Endothelial cell of umbilical vein (primary cell): ENCODE measurements at regions not wholly inside any gene's neighbourhood (a gene's known extent, or its start where the extent isn't known, plus 50 kb on each side); places are given as distances from the start of the nearest gene placed in this dataset.

ENCODE experiments used
- BruUV-seq: library from RNA; stranded (reverse); fragments of 400-500 nt; replicated peaks from 2 replicates; lab custom pipeline; 2021; lab: Mats Ljungman, UMichigan
- CTCF ChIA-PET: fragments of 300-600, 350-600 bp; sonication (Branson Sonifier 250); formaldehyde crosslinking; loops from one replicate; lab custom pipeline; 2021; ENCODE audit warnings: antibody characterized with exemption, inconsistent platforms; lab: Charles Lee
- POLR2A ChIA-PET: fragments of 300-600, 350-600 bp; sonication (Branson Sonifier 250); formaldehyde crosslinking; loops from one replicate; lab custom pipeline; 2021; ENCODE audit warnings: antibody characterized with exemption, inconsistent platforms; lab: Charles Lee
- DNase-seq: peaks from one replicate; pipeline ENCODE4 v3.0.0-alpha.2; 2011; ENCODE audit warnings: low read depth, low spot score
- FAIRE-seq: peaks from 2 replicates; lab custom pipeline; 2011; peaks lifted over from hg19 to GRCh38; lab: Jason Lieb, UNC
- H2AFZ ChIP-seq: 2 replicates; pipeline ENCODE4 v1.6.0; 2012; ENCODE audit warnings: low read depth, low read length, control low read depth, inconsistent platforms
- H3K27ac ChIP-seq: 2 replicates; pipeline ENCODE4 v1.5.1; 2011; ENCODE audit warnings: low read depth, mild to moderate bottlenecking, control low read depth, low read length, moderate library complexity; ENCODE audit not compliant: insufficient read depth
- H3K27me3 ChIP-seq, 2 experiments: 2 replicates each; pipeline versions ENCODE4 v1.6.0 to v1.6.1; 2011; ENCODE audit warnings: low read length in 2 of 2, mixed read lengths in 1 of 2; ENCODE audit not compliant: control insufficient read depth in 2 of 2, insufficient read depth in 2 of 2
- H3K36me3 ChIP-seq, 2 experiments: 2 replicates in 1 of 2; 3 replicates in 1 of 2; pipeline ENCODE4 v1.5.1; 2011; ENCODE audit warnings: low read length in 2 of 2, mild to moderate bottlenecking in 1 of 2, moderate library complexity in 1 of 2; ENCODE audit not compliant: control insufficient read depth in 2 of 2, insufficient read depth in 2 of 2; ENCODE audit errors: extremely low read depth in 1 of 2
- H3K4me1 ChIP-seq: 3 replicates; pipeline ENCODE4 v1.5.1; 2011; ENCODE audit warnings: mild to moderate bottlenecking, low read length; ENCODE audit not compliant: control insufficient read depth, insufficient read depth; ENCODE audit errors: extremely low read depth
- H3K4me2 ChIP-seq: 2 replicates; pipeline ENCODE4 v1.6.1; 2011; ENCODE audit warnings: low read length, control low read depth, mixed read lengths; ENCODE audit not compliant: insufficient read depth
- H3K4me3 ChIP-seq, 3 experiments: fragments of 200-600 bp in 1 of 3; sonication (generic), shearing (Covaris generic) in 1 of 3; replicated peaks in 1 of 3; 2 replicates each; pipeline ENCODE4 v1.5.1; 2011 to 2016; ENCODE audit warnings: control low read depth in 3 of 3, low read length in 3 of 3, mild to moderate bottlenecking in 2 of 3, inconsistent platforms in 1 of 3, low read depth in 1 of 3, moderate library complexity in 1 of 3; ENCODE audit not compliant: insufficient read depth in 1 of 3
- H3K79me2 ChIP-seq: 2 replicates; pipeline ENCODE4 v1.6.0; 2012; ENCODE audit warnings: low read length, inconsistent platforms; ENCODE audit not compliant: control insufficient read depth, insufficient read depth
- H3K9ac ChIP-seq: replicated peaks from 2 replicates; pipeline ENCODE3; 2011; ENCODE audit warnings: low read length, control low read depth; ENCODE audit not compliant: insufficient read depth; ENCODE audit errors: extremely low read depth
- H3K9me1 ChIP-seq: replicated peaks from 3 replicates; pipeline ENCODE4 v1.6.0; 2011; ENCODE audit warnings: mild to moderate bottlenecking, low read length; ENCODE audit not compliant: control insufficient read depth, insufficient read depth; ENCODE audit errors: extremely low read depth
- H3K9me3 ChIP-seq: replicated peaks from 2 replicates; pipeline ENCODE4 v1.5.1; 2012; ENCODE audit warnings: low read length, inconsistent platforms; ENCODE audit not compliant: control insufficient read depth, insufficient read depth
- H4K20me1 ChIP-seq: replicated peaks from 2 replicates; pipeline ENCODE3; 2011; ENCODE audit warnings: mild to moderate bottlenecking, low read length; ENCODE audit not compliant: control insufficient read depth, insufficient read depth; ENCODE audit errors: extremely low read depth
- CTCF ChIP-seq, 2 donors: IDR thresholded peaks; 1 replicate in 1 of 2; 2 replicates in 1 of 2; pipeline ENCODE4 v1.5.1; 2011; ENCODE audit warnings: low read length in 2 of 2, mild to moderate bottlenecking in 2 of 2, moderate library complexity in 2 of 2, control low read depth in 1 of 2, inconsistent platforms in 1 of 2, low read depth in 1 of 2; ENCODE audit not compliant: insufficient read depth in 1 of 2; ENCODE audit errors: extremely low read depth in 1 of 2
- EZH2 ChIP-seq: IDR thresholded peaks from 2 replicates; pipeline ENCODE4 v1.6.1; 2012; ENCODE audit warnings: borderline replicate concordance, low read depth, mild to moderate bottlenecking, moderate library complexity, low read length, inconsistent platforms; ENCODE audit not compliant: severe bottlenecking
- FOS ChIP-seq: IDR thresholded peaks from 2 replicates; pipeline ENCODE4 v1.6.1; 2011; ENCODE audit warnings: mild to moderate bottlenecking, low read length, moderate library complexity, borderline replicate concordance; ENCODE audit not compliant: insufficient read depth
- GATA2 ChIP-seq: IDR thresholded peaks from 2 replicates; pipeline ENCODE4 v1.7.0; 2011; ENCODE audit warnings: low read depth, mild to moderate bottlenecking, moderate library complexity, mixed read lengths, low read length; ENCODE audit not compliant: insufficient read length, insufficient read depth
- JUN ChIP-seq: IDR thresholded peaks from 2 replicates; pipeline ENCODE4 v1.6.1; 2011; ENCODE audit warnings: borderline replicate concordance, low read depth; ENCODE audit not compliant: insufficient read length, insufficient read depth
- MAX ChIP-seq: IDR thresholded peaks from 2 replicates; pipeline ENCODE4 v1.6.1; 2011; ENCODE audit not compliant: insufficient read depth, insufficient read length
- MYC ChIP-seq: IDR thresholded peaks from one replicate; pipeline ENCODE4 v1.6.1; 2011; ENCODE audit warnings: mild to moderate bottlenecking, low read depth, low read length
- POLR2A ChIP-seq: IDR thresholded peaks from 2 replicates; pipeline ENCODE4 v1.6.1; 2012; ENCODE audit warnings: low read depth, mild to moderate bottlenecking, control low read depth, low read length
- POLR2AphosphoS5 ChIP-seq: IDR thresholded peaks from 2 replicates; pipeline ENCODE4 v1.6.1; 2012; ENCODE audit warnings: low read depth, mild to moderate bottlenecking, control low read depth, low read length, moderate library complexity; ENCODE audit not compliant: insufficient read depth
- dilution Hi-C: fragments of 300-500 bp; cut with MboI; formaldehyde crosslinking; loops from one replicate; pipeline ENCODE4 v1.15.0; 2019; ENCODE audit warnings: low sequenced_read_pairs; ENCODE audit not compliant: extremely low pct_ligation_motif_present
- intact Hi-C: fragments of 100-400 bp; cut with micrococcal nuclease; formaldehyde crosslinking; loops from one replicate; pipeline ENCODE4 v1.10.0; 2022

- Histone ChIP-seq H3K4me1 (no peaks in the 10 kb centered on the region), H3K9me3 (no peaks in the 10 kb centered on the region), H4K20me1 (no peaks in the 10 kb centered on the region), H3K36me3 (no peaks in the 10 kb centered on the region), H3K27ac (no peak overlapping the region), H3K4me2 (no peak overlapping the region), H3K79me2 (no peaks in the 10 kb centered on the region), H3K27me3 (no peaks in the 10 kb centered on the region), H3K9ac (no peak overlapping the region), H3K9me1 (no peaks in the 10 kb centered on the region), H2AFZ (no peak overlapping the region), H3K4me3 (no peak overlapping the region)
- dilution Hi-C loops = no loop called here
- intact Hi-C loops = no loop called here
- BruUV-seq = no TSS peak
- no peak for DNase-seq
- TF ChIP-seq FOS (no peak), CTCF (IDR thresholded peaks at IDR 0.05; ENCODE audit: extremely low read depth in 1 of 2, insufficient read depth in 1 of 2, low read depth in 1 of 2, low read length in 2 of 2) (no peak), MYC (no peak), MAX (no peak), GATA2 (no peak), POLR2A (no peak), JUN (no peak), EZH2 (no peak), POLR2AphosphoS5 (no peak)
- FAIRE-seq = no peak
- ChIA-PET POLR2A (no interaction called here), CTCF (no interaction called here)
Measured at GRCh38 chr2:153106802-153107477, 371.6 kb downstream of the RPRM start.
